ENCODE measurements at regions not wholly inside any gene's neighbourhood (a gene's known extent, or its start where the extent isn't known, plus 50 kb on each side); places are given as distances from the start of the nearest gene placed in this dataset.

GRCh38 chr12:59121451-59121850 lies 201.1 kb upstream of the LRIG3 start:
- no peak for TF ChIP-seq CTCF (IDR thresholded peaks at IDR 0.05; ENCODE audit: low read depth, low read length, poor library complexity, severe bottlenecking)
- TF ChIP-seq EZH2phosphoT487 (IDR thresholded peaks at IDR 0.05; ENCODE audit: borderline replicate concordance, low read length) = no peak
